ENCODE measurements at regions not wholly inside any gene's neighbourhood (a gene's known extent, or its start where the extent isn't known, plus 50 kb on each side); places are given as distances from the start of the nearest gene placed in this dataset.

- Histone ChIP-seq H3K36me3 (ENCODE audit: control insufficient read depth in 2 of 2, insufficient read depth in 1 of 2, low read length in 2 of 2) (no peaks in the 10 kb centered on the region), H3K9me3 (ENCODE audit: control insufficient read depth, insufficient read depth, low read depth, low read length) (no peaks in the 10 kb centered on the region), H3K4me3 (ENCODE audit: low read depth, low read length) (no peak overlapping the region), H3K27ac (ENCODE audit: extremely low read depth, low read depth, low read length) (no peak overlapping the region), H3K4me1 (ENCODE audit: control insufficient read depth, insufficient read depth, low read length) (no peaks in the 10 kb centered on the region)
- TF ChIP-seq ZNF488 (tag by site-specific recombination; IDR thresholded peaks at IDR 0.05), result no peak
- TF ChIP-seq ZBTB49 (tag by site-specific recombination; IDR thresholded peaks at IDR 0.05; ENCODE audit: low read depth), result no peak
- TF ChIP-seq ZNF747 (tag by site-specific recombination; IDR thresholded peaks at IDR 0.05), result no peak
- no peak for TF ChIP-seq ZSCAN18 (tag by site-specific recombination; IDR thresholded peaks at IDR 0.05)
- TF ChIP-seq GLIS1 (tag by site-specific recombination; IDR thresholded peaks at IDR 0.05), result no peak
- TF ChIP-seq ZNF660 (tag by site-specific recombination; IDR thresholded peaks at IDR 0.05), result no peak
- no peak for TF ChIP-seq ZBTB10 (tag by site-specific recombination; IDR thresholded peaks at IDR 0.05)
- TF ChIP-seq ZNF214 (tag by site-specific recombination; IDR thresholded peaks at IDR 0.05; ENCODE audit: borderline replicate concordance), result no peak
- no peak for TF ChIP-seq ZNF302 (tag by site-specific recombination; IDR thresholded peaks at IDR 0.05; ENCODE audit: low read depth)
- TF ChIP-seq PATZ1 (tag by site-specific recombination; IDR thresholded peaks at IDR 0.05), result no peak
- TF ChIP-seq ZNF791 (tag by site-specific recombination; IDR thresholded peaks at IDR 0.05), result no peak
- TF ChIP-seq ZFP69B (tag by site-specific recombination; IDR thresholded peaks at IDR 0.05), result no peak
- TF ChIP-seq ZNF510 (tag by site-specific recombination; IDR thresholded peaks at IDR 0.05; ENCODE audit: insufficient replicate concordance), result no peak
- TF ChIP-seq ZNF580 (tag by site-specific recombination; IDR thresholded peaks at IDR 0.05), result no peak
- TF ChIP-seq ZNF157 (tag by site-specific recombination; IDR thresholded peaks at IDR 0.05), result no peak
- TF ChIP-seq ZNF521 (tag by site-specific recombination; IDR thresholded peaks at IDR 0.05), result no peak
- no peak for TF ChIP-seq PRDM10 (tag by site-specific recombination; IDR thresholded peaks at IDR 0.05)
- CTCF ChIA-PET, result no interaction called here
- POLR2A ChIA-PET, result no interaction called here
These were observed 282.5 kb downstream of the PTBP2 start for GRCh38 chr1:97004054-97004453.

Data from HEK293 (cell line).